ENCODE measurements at regions not wholly inside any gene's neighbourhood (a gene's known extent, or its start where the extent isn't known, plus 50 kb on each side); places are given as distances from the start of the nearest gene placed in this dataset.

DNA sequence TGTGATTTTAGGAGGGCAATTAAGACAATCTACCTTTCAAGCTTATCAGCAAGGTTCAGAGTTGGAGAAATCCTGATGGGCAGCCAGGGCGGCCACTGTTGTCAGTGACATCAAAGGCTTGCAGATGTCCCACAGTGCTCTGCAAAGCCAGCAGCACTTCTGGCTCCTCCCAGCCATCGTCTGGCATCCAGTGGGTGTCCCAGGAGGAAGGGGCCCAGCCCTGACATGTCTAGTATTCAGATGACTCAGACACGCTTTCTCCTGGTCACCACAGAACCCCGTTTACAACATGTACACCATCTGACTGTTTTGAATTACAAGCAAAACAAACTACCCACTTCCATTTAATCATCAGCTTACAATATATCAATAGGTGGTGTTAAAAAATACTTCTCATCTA, 61.4 kb downstream of the CYRIA start:
- TF ChIP-seq, protein P1, sequence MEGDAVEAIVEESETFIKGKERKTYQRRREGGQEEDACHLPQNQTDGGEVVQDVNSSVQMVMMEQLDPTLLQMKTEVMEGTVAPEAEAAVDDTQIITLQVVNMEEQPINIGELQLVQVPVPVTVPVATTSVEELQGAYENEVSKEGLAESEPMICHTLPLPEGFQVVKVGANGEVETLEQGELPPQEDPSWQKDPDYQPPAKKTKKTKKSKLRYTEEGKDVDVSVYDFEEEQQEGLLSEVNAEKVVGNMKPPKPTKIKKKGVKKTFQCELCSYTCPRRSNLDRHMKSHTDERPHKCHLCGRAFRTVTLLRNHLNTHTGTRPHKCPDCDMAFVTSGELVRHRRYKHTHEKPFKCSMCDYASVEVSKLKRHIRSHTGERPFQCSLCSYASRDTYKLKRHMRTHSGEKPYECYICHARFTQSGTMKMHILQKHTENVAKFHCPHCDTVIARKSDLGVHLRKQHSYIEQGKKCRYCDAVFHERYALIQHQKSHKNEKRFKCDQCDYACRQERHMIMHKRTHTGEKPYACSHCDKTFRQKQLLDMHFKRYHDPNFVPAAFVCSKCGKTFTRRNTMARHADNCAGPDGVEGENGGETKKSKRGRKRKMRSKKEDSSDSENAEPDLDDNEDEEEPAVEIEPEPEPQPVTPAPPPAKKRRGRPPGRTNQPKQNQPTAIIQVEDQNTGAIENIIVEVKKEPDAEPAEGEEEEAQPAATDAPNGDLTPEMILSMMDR (IDR thresholded peaks at IDR 0.05) = no peak
- TF ChIP-seq ZFX (IDR thresholded peaks at IDR 0.05; ENCODE audit: borderline replicate concordance) = no peak

Measured in 22Rv1 (cell line).